Parathyroid adenoma (tissue), 2 donors: ENCODE measurements at regions not wholly inside any gene's neighbourhood (a gene's known extent, or its start where the extent isn't known, plus 50 kb on each side); places are given as distances from the start of the nearest gene placed in this dataset.

Source experiments
- H2AFZ ChIP-seq: fragments of 300-600 bp; sonication (generic); one replicate; pipeline ENCODE4 v1.7.0; 2017; ENCODE audit warnings: antibody characterized with exemption, mild to moderate bottlenecking
- H3K27ac ChIP-seq: fragments of 300-600 bp; sonication (generic); one replicate; pipeline ENCODE4 v1.7.0; 2017
- H3K27me3 ChIP-seq: fragments of 300-600 bp; sonication (generic); one replicate; pipeline ENCODE4 v1.7.0; 2017; ENCODE audit warnings: low read length; ENCODE audit not compliant: control insufficient read depth, insufficient read depth
- H3K36me3 ChIP-seq: fragments of 300-600 bp; sonication (generic); one replicate; pipeline ENCODE4 v1.7.0; 2017; ENCODE audit warnings: low read length; ENCODE audit not compliant: control insufficient read depth, insufficient read depth
- H3K4me1 ChIP-seq: fragments of 300-600 bp; sonication (generic); one replicate; pipeline ENCODE4 v1.7.0; 2017; ENCODE audit warnings: control low read depth
- H3K4me2 ChIP-seq: fragments of 300-600 bp; sonication (generic); one replicate; pipeline ENCODE4 v1.7.0; 2017; ENCODE audit warnings: low read length
- H3K4me3 ChIP-seq: fragments of 300-600 bp; sonication (generic); one replicate; pipeline ENCODE4 v1.7.0; 2017; ENCODE audit warnings: low read depth, low read length
- H3K79me2 ChIP-seq: fragments of 300-600 bp; sonication (generic); one replicate; pipeline ENCODE4 v1.7.0; 2017; ENCODE audit warnings: control low read depth
- H3K9ac ChIP-seq: fragments of 300-600 bp; sonication (generic); one replicate; pipeline ENCODE4 v1.7.0; 2017; ENCODE audit warnings: mild to moderate bottlenecking
- H3K9me3 ChIP-seq: fragments of 300-600 bp; sonication (generic); one replicate; pipeline ENCODE4 v1.7.0; 2017; ENCODE audit warnings: low read length; ENCODE audit not compliant: control insufficient read depth
- TF ChIP-seq, protein P1 (sequence below): fragments of 300-600 bp; sonication (generic); IDR thresholded peaks from one replicate; pipeline ENCODE4 v1.7.0; 2017; ENCODE audit warnings: antibody characterized with exemption, mild to moderate bottlenecking
- donor health status: primary hyperparathyroidism.

DNA sequence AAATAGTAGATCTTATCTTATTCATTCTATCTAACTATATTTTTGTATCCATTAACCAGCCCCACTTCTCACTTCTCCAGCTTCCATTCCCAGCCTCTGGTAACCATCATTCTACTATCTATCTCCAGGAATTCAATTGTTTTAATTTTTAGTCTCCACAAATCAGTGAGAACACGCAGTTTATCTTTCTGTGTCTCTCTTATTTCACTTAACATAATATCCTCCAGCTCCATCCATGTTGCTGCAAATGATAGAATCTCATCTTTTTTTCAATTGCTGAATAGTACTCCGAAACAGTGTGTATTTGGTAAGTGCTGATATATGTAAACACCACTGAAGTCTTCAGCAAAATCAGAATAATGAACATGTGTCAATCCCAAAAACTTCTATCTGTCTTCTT lies 587.2 kb upstream of the ATP2B1 start:
- TF ChIP-seq, protein P1, sequence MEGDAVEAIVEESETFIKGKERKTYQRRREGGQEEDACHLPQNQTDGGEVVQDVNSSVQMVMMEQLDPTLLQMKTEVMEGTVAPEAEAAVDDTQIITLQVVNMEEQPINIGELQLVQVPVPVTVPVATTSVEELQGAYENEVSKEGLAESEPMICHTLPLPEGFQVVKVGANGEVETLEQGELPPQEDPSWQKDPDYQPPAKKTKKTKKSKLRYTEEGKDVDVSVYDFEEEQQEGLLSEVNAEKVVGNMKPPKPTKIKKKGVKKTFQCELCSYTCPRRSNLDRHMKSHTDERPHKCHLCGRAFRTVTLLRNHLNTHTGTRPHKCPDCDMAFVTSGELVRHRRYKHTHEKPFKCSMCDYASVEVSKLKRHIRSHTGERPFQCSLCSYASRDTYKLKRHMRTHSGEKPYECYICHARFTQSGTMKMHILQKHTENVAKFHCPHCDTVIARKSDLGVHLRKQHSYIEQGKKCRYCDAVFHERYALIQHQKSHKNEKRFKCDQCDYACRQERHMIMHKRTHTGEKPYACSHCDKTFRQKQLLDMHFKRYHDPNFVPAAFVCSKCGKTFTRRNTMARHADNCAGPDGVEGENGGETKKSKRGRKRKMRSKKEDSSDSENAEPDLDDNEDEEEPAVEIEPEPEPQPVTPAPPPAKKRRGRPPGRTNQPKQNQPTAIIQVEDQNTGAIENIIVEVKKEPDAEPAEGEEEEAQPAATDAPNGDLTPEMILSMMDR: no peak
- no peak overlapping the region for H2AFZ ChIP-seq
- H3K4me2 ChIP-seq: no peak overlapping the region
- H3K9me3 ChIP-seq: no peaks in the 10 kb centered on the region
- no peaks in the 10 kb centered on the region for H3K79me2 ChIP-seq
- no peak overlapping the region for H3K9ac ChIP-seq
- no peak overlapping the region for H3K4me3 ChIP-seq
- no peaks in the 10 kb centered on the region for H3K27me3 ChIP-seq
- H3K4me1 ChIP-seq: peaks cover 15% of the 10 kb centered on the region
- H3K36me3 ChIP-seq: no peaks in the 10 kb centered on the region
- H3K27ac ChIP-seq: no peak overlapping the region

DNA sequence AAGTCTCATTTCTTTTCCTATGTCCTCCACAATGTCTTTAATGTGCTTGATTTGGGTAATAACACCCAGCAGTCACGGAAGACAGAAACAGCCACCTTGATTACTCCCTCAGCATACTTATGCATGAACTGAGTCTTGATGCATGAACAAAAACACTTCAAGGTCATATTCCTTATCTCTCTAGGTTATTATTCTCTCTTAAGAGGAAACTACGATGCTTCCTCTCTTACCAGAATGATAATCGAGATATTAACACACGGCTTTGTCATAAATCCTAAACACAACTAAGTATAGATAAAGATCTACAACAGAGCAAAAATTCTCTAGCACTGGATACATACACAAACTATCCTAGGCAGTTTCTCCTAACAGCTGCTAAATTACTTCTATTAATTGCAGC lies 583.5 kb upstream of the ATP2B1 start:
- H3K4me1 ChIP-seq: peaks cover 15% of the 10 kb centered on the region
- no peaks in the 10 kb centered on the region for H3K27me3 ChIP-seq
- TF ChIP-seq, protein P1: no peak
- no peak overlapping the region for H3K9ac ChIP-seq
- H3K79me2 ChIP-seq: no peaks in the 10 kb centered on the region
- peak overlapping the region; percentile 35 for H2AFZ ChIP-seq
- peak overlapping the region; percentile 13 for H3K4me2 ChIP-seq
- no peaks in the 10 kb centered on the region for H3K36me3 ChIP-seq
- H3K4me3 ChIP-seq: no peak overlapping the region
- no peaks in the 10 kb centered on the region for H3K9me3 ChIP-seq
- H3K27ac ChIP-seq: peak overlapping the region; percentile 1

DNA sequence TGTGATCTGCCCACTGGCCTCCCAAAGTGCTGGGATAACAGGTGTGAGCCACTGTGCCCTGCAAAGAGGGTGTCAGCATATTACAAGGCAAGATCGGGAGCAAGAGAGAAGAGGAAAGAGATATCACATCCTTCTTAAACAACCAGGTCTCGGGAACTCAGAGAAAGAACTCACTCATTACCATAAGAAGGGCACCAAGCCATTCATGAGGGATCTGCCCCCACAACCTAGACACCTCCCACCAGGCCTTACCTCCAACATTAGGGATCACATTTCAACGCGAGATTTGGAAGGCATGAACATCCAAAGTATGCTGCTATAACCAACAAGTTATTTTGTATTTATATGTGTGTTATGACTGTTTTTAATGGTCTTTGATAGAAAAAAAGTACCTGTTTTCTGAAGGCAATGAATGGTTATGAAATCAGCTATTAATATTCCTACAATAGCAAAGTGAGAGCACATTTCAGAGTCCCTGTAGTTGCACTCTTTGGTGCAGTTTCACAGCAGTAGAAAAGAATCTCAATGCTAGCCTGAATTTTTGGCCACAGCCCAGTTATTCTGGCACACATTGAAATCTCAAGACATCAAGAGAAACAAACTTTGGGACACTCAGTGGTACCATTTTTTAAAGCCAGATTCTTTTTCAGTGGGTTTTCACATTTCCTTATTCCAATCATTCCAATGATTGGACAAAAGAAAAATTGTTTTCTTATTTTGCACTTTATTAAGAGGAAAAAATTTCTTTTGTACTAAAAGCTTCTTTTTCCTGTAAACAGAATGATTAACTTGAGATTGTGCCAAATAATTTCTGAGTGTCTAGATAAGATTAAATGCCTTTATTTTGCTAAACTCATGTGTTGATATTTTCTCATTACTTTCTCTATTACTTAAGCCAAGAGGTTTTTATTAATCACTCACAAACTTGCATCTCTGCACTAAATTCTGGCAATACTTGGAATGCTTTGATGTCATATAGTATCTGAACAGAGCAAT lies 582.6 kb upstream of the ATP2B1 start:
- no peak overlapping the region for H3K27ac ChIP-seq
- peaks cover 15% of the 10 kb centered on the region for H3K4me1 ChIP-seq
- no peaks in the 10 kb centered on the region for H3K9me3 ChIP-seq
- H3K79me2 ChIP-seq: no peaks in the 10 kb centered on the region
- no peaks in the 10 kb centered on the region for H3K27me3 ChIP-seq
- no peak overlapping the region for H2AFZ ChIP-seq
- TF ChIP-seq, protein P1: no peak
- no peak overlapping the region for H3K4me2 ChIP-seq
- no peak overlapping the region for H3K4me3 ChIP-seq
- H3K36me3 ChIP-seq: no peaks in the 10 kb centered on the region
- no peak overlapping the region for H3K9ac ChIP-seq

DNA sequence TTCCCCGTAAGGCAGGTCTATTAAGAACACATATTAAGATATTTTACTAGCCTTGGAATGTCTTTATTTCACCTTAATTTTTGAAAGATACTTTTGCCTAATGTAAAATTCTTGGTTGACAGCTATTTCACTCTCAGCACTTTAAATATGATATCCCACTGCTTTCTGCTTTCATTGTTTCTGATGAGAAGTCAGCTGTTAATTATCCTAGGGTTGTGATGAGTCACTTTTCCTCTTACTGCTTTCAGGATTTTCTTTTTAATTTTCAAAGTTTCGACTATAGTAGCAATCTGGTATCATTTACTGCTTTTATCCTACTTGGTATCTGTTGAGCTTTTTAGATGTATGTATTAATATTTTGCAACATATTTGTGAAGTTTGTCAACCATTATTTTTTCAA lies 578.9 kb upstream of the ATP2B1 start:
- Histone ChIP-seq H3K9me3 (no peaks in the 10 kb centered on the region), H3K4me1 (peaks cover 6% of the 10 kb centered on the region), H3K4me2 (no peak overlapping the region), H3K4me3 (no peak overlapping the region), H2AFZ (no peak overlapping the region), H3K9ac (no peak overlapping the region), H3K36me3 (no peaks in the 10 kb centered on the region), H3K27ac (no peak overlapping the region), H3K79me2 (no peaks in the 10 kb centered on the region), H3K27me3 (no peaks in the 10 kb centered on the region)
- TF ChIP-seq, protein P1: no peak
